H9 (cell line): ENCODE measurements at regions not wholly inside any gene's neighbourhood (a gene's known extent, or its start where the extent isn't known, plus 50 kb on each side); places are given as distances from the start of the nearest gene placed in this dataset.

Experiments used
- DNase-seq: peaks from one replicate; pipeline ENCODE4 v3.0.0-alpha.2; 2017
- H2AFZ ChIP-seq: one replicate; pipeline ENCODE4 v1.6.1; 2013; ENCODE audit warnings: mild to moderate bottlenecking, low read length, control low read depth, moderate library complexity
- H2AK5ac ChIP-seq: 2 replicates; pipeline ENCODE4 v1.6.1; 2013; ENCODE audit warnings: low read length, control low read depth, mixed read lengths; ENCODE audit not compliant: insufficient read length
- H2BK120ac ChIP-seq: one replicate; pipeline ENCODE4 v1.6.1; 2013; ENCODE audit warnings: low read depth, mild to moderate bottlenecking, low read length, control low read depth, inconsistent platforms; ENCODE audit not compliant: poor library complexity, severe bottlenecking
- H2BK12ac ChIP-seq: 2 replicates; pipeline ENCODE4 v1.6.1; 2013; ENCODE audit warnings: low read length, control low read depth, mixed read lengths, low read depth; ENCODE audit not compliant: insufficient read length
- H2BK15ac ChIP-seq: 2 replicates; pipeline ENCODE4 v1.6.1; 2013; ENCODE audit warnings: low read depth, low read length, control low read depth
- H2BK20ac ChIP-seq: one replicate; pipeline ENCODE4 v1.6.1; 2013; ENCODE audit warnings: low read depth, mild to moderate bottlenecking, low read length, control low read depth, inconsistent platforms; ENCODE audit not compliant: poor library complexity, severe bottlenecking
- H2BK5ac ChIP-seq: 2 replicates; pipeline ENCODE4 v1.6.1; 2013; ENCODE audit warnings: low read length, control low read depth, mixed read lengths; ENCODE audit not compliant: insufficient read length
- H3K14ac ChIP-seq: 2 replicates; pipeline ENCODE4 v1.6.1; 2013; ENCODE audit warnings: low read length, control low read depth; ENCODE audit not compliant: insufficient read depth
- H3K18ac ChIP-seq: 2 replicates; pipeline ENCODE4 v1.6.1; 2013; ENCODE audit warnings: low read depth, mild to moderate bottlenecking, mixed read lengths, low read length, control low read depth; ENCODE audit not compliant: insufficient read length
- H3K23ac ChIP-seq: 2 replicates; pipeline ENCODE4 v1.6.1; 2013; ENCODE audit warnings: low read length, control low read depth, mixed read lengths, low read depth; ENCODE audit not compliant: insufficient read length
- H3K23me2 ChIP-seq: 2 replicates; pipeline ENCODE4 v1.6.1; 2013; ENCODE audit warnings: low read depth, mild to moderate bottlenecking, mixed read lengths, low read length, control low read depth; ENCODE audit not compliant: insufficient read length, poor library complexity, severe bottlenecking
- H3K27ac ChIP-seq: 2 replicates; pipeline ENCODE4 v1.5.1; 2013; ENCODE audit warnings: low read length, control low read depth, mixed read lengths, low read depth; ENCODE audit not compliant: insufficient read length
- H3K27me3 ChIP-seq: 2 replicates; pipeline ENCODE4 v1.6.1; 2013; ENCODE audit warnings: low read length, control low read depth, inconsistent platforms; ENCODE audit not compliant: insufficient read depth
- H3K4ac ChIP-seq: 2 replicates; pipeline ENCODE4 v1.6.1; 2013; ENCODE audit warnings: low read depth, mild to moderate bottlenecking, control low read depth, inconsistent platforms, low read length, moderate library complexity
- H3K4me1 ChIP-seq: 2 replicates; pipeline ENCODE4 v1.6.1; 2013; ENCODE audit warnings: low read length, control low read depth, inconsistent platforms; ENCODE audit not compliant: insufficient read depth
- H3K4me2 ChIP-seq: 2 replicates; pipeline ENCODE4 v1.6.1; 2013; ENCODE audit warnings: low read length, control low read depth, mixed read lengths; ENCODE audit not compliant: insufficient read length, insufficient read depth
- H3K56ac ChIP-seq: 2 replicates; pipeline ENCODE4 v1.6.1; 2013; ENCODE audit warnings: low read depth, mild to moderate bottlenecking, mixed read lengths, low read length, control low read depth; ENCODE audit not compliant: insufficient read length
- H3K79me1 ChIP-seq: 2 replicates; pipeline ENCODE4 v1.6.1; 2013; ENCODE audit warnings: low read depth, mild to moderate bottlenecking, moderate library complexity, low read length, control low read depth, inconsistent platforms; ENCODE audit not compliant: insufficient read depth, poor library complexity, severe bottlenecking
- H3K79me2 ChIP-seq: 2 replicates; pipeline ENCODE4 v1.6.1; 2013; ENCODE audit warnings: low read length, control low read depth, inconsistent platforms; ENCODE audit not compliant: insufficient read depth
- H3K9ac ChIP-seq: 2 replicates; pipeline ENCODE4 v1.6.1; 2013; ENCODE audit warnings: low read length, control low read depth, mixed read lengths; ENCODE audit not compliant: insufficient read length; ENCODE audit errors: extremely low read depth
- H3K9me3 ChIP-seq: one replicate; pipeline ENCODE4 v1.6.1; 2013; ENCODE audit warnings: low read depth, low read length, inconsistent platforms; ENCODE audit not compliant: control insufficient read depth
- H3T11ph ChIP-seq: one replicate; pipeline ENCODE4 v1.6.1; 2013; ENCODE audit warnings: mild to moderate bottlenecking, low read length, control low read depth, inconsistent platforms
- H4K20me1 ChIP-seq: one replicate; pipeline ENCODE4 v1.6.1; 2013; ENCODE audit not compliant: control insufficient read depth, insufficient read length, insufficient read depth
- H4K5ac ChIP-seq: 2 replicates; pipeline ENCODE4 v1.6.1; 2013; ENCODE audit warnings: low read depth, mild to moderate bottlenecking, mixed read lengths, low read length, control low read depth; ENCODE audit not compliant: insufficient read length
- H4K8ac ChIP-seq: replicated peaks from 2 replicates; pipeline ENCODE4 v1.6.1; 2013; ENCODE audit warnings: low read length, control low read depth, mixed read lengths, low read depth; ENCODE audit not compliant: insufficient read length
- H4K91ac ChIP-seq: 2 replicates; pipeline ENCODE4 v1.6.1; 2013; ENCODE audit warnings: low read depth, mild to moderate bottlenecking, moderate library complexity, mixed read lengths, low read length, control low read depth; ENCODE audit not compliant: insufficient read length
- H3K27ac Mint-ChIP-seq, 3 experiments: 2 replicates in 2 of 3; 3 replicates in 1 of 3; pipeline ENCODE4 v1.8.0; 2020 to 2021; ENCODE audit warnings: mixed read lengths in 3 of 3, mild to moderate bottlenecking in 1 of 3, moderate library complexity in 1 of 3
- H3K27me3 Mint-ChIP-seq: 2 replicates; pipeline ENCODE4 v1.8.0; 2021; ENCODE audit warnings: low read depth, mild to moderate bottlenecking, moderate library complexity, mixed read lengths
- H3K36me3 Mint-ChIP-seq, 3 experiments: 2 replicates in 2 of 3; 3 replicates in 1 of 3; pipeline ENCODE4 v1.8.0; 2020 to 2021; ENCODE audit warnings: low read depth in 3 of 3, mixed read lengths in 3 of 3; ENCODE audit not compliant: insufficient read depth in 1 of 3
- H3K4me1 Mint-ChIP-seq, 2 experiments: 2 replicates each; pipeline ENCODE4 v1.8.0; 2020; ENCODE audit warnings: mixed read lengths in 2 of 2
- H3K4me3 Mint-ChIP-seq, 2 experiments: 2 replicates in 1 of 2; 3 replicates in 1 of 2; pipeline ENCODE4 v1.8.0; 2020 to 2021; ENCODE audit warnings: mild to moderate bottlenecking in 2 of 2, mixed read lengths in 2 of 2, moderate library complexity in 1 of 2
- H3K9me3 Mint-ChIP-seq, 2 experiments: 2 replicates in 1 of 2; 3 replicates in 1 of 2; pipeline ENCODE4 v1.8.0; 2020; ENCODE audit warnings: mild to moderate bottlenecking in 2 of 2, mixed read lengths in 2 of 2, moderate library complexity in 1 of 2
- CTCF ChIP-seq: fragments of 200-600 bp; sonication (generic); conservative IDR thresholded peaks from 3 replicates; pipeline ENCODE4 v1.8.0; 2021; ENCODE audit warnings: antibody characterized with exemption, mild to moderate bottlenecking
- WGBS: extraction: QIAGEN DNeasy Blood & Tissue Kit; methylation state at CpG from one replicate; pipeline ENCODE4 v1.1.7; 2013; ENCODE audit warnings: missing lambda C conversion rate, low lambda C conversion rate, mixed read lengths; ENCODE audit not compliant: insufficient read length; ENCODE audit errors: extremely low coverage; 5-methylcytosine and 5-hydroxymethylcytosine counted together

GRCh38 chr20:48282591-48283228 is 497.4 kb upstream of the SULF2 start:
- no peak for TF ChIP-seq CTCF
- H3K79me1 ChIP-seq, result no peaks in the 10 kb centered on the region
- H3K4me1 ChIP-seq, result no peaks in the 10 kb centered on the region
- H3K56ac ChIP-seq, result no peak overlapping the region
- H3K14ac ChIP-seq, result no peak overlapping the region
- H2BK12ac ChIP-seq, result no peak overlapping the region
- H3K27me3 ChIP-seq, result no peaks in the 10 kb centered on the region
- H3K79me2 ChIP-seq, result no peaks in the 10 kb centered on the region
- no peak overlapping the region for H3K9ac ChIP-seq
- H3K36me3 Mint-ChIP-seq, result no peaks in the 10 kb centered on the region; a peak in 1 of 7 replicates
- peaks cover 26 to 27% of the 10 kb centered on the region in 2 experiments for H3K4me1 Mint-ChIP-seq
- H3K9me3 Mint-ChIP-seq, result no peaks in the 10 kb centered on the region
- no peak overlapping the region for H3K27ac ChIP-seq
- no peak overlapping the region for H4K91ac ChIP-seq
- H2BK15ac ChIP-seq, result no peak overlapping the region; the same call in 1 of the 2 replicates
- H2BK120ac ChIP-seq, result no peak overlapping the region
- no peak overlapping the region; a peak in 1 of 7 replicates for H3K27ac Mint-ChIP-seq
- no peak overlapping the region for H4K5ac ChIP-seq
- no peak overlapping the region for H2AFZ ChIP-seq
- H3K23ac ChIP-seq, result no peak overlapping the region
- peaks cover 3% of the 10 kb centered on the region for H4K20me1 ChIP-seq
- no peak overlapping the region for H2AK5ac ChIP-seq
- H3K27me3 Mint-ChIP-seq, result no peaks in the 10 kb centered on the region
- H3K9me3 ChIP-seq, result no peaks in the 10 kb centered on the region
- no peak overlapping the region for H4K8ac ChIP-seq
- no peaks in the 10 kb centered on the region for H3K23me2 ChIP-seq
- H3K4ac ChIP-seq, result no peak overlapping the region
- H2BK5ac ChIP-seq, result no peak overlapping the region
- H3K18ac ChIP-seq, result no peak overlapping the region
- H3K4me2 ChIP-seq, result no peak overlapping the region
- no CpG with 5 or more reads among the region's 4 CpGs for WGBS
- no peak overlapping the region for H3T11ph ChIP-seq
- no peak for DNase-seq
- no peak overlapping the region for H3K4me3 Mint-ChIP-seq
- no peak overlapping the region for H2BK20ac ChIP-seq
